Glutamatergic neuron (in vitro differentiated cells): ENCODE measurements at regions not wholly inside any gene's neighbourhood (a gene's known extent, or its start where the extent isn't known, plus 50 kb on each side); places are given as distances from the start of the nearest gene placed in this dataset.

Source experiments
- DNase-seq: peaks from one replicate; pipeline ENCODE4 v3.0.0; 2022
- H3K27ac Mint-ChIP-seq: one replicate; pipeline ENCODE4 v1.8.0; 2020; ENCODE audit warnings: mild to moderate bottlenecking, mixed read lengths, inconsistent platforms; ENCODE audit not compliant: unreplicated experiment
- H3K27me3 Mint-ChIP-seq: one replicate; pipeline ENCODE4 v1.8.0; 2020; ENCODE audit warnings: mild to moderate bottlenecking, moderate library complexity, mixed read lengths, inconsistent platforms; ENCODE audit not compliant: unreplicated experiment
- H3K36me3 Mint-ChIP-seq: one replicate; pipeline ENCODE4 v1.8.0; 2020; ENCODE audit warnings: mild to moderate bottlenecking, mixed read lengths, inconsistent platforms; ENCODE audit not compliant: unreplicated experiment
- H3K4me1 Mint-ChIP-seq: one replicate; pipeline ENCODE4 v1.8.0; 2020; ENCODE audit warnings: mild to moderate bottlenecking, low read depth, mixed read lengths, inconsistent platforms; ENCODE audit not compliant: unreplicated experiment
- H3K4me3 Mint-ChIP-seq: one replicate; pipeline ENCODE4 v1.8.0; 2020; ENCODE audit warnings: mild to moderate bottlenecking, mixed read lengths, inconsistent platforms; ENCODE audit not compliant: unreplicated experiment
- H3K9me3 Mint-ChIP-seq: one replicate; pipeline ENCODE4 v1.8.0; 2020; ENCODE audit warnings: mild to moderate bottlenecking, moderate library complexity, mixed read lengths, inconsistent platforms; ENCODE audit not compliant: unreplicated experiment
- TF ChIP-seq, protein P1 (sequence below): fragments of 200-600 bp; sonication (generic); IDR thresholded peaks from one replicate; pipeline ENCODE4 v1.5.0; 2021; ENCODE audit not compliant: partially characterized antibody, unreplicated experiment

DNA sequence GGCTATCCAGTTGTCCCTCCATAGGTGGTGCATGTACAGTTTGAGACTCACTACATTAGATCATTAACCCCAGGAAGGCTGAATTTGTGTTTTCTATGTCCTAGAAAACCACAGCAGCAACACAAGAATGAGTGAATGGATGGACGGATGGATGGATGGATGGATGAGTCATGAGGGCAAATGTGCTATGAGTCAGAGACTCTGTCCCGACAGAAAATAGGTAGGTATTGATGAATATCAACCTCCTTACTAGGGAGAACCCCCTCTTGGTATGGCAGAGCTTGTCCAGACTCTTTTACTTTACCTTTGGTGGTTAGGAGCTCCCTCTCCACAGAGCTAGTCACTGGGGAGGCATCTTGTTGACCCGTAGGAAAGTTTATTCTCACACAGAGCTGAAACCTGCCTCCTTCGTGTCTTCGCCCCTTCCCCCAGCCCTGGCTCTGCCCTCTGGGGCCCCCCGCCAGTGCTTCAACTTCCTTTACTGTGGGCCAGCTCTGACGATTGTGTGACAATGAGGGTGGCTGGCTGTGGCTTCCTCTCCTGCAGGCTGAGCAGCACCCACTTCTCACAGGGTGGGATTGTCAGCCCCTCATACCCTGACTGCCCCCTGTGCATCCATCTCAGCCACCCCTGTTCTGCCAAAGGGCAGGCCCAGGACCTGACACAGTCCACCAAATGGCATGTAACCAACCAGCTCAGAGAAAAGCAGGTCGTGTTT is 145.2 kb downstream of the FOXD2 start:
- Mint-ChIP-seq H3K27ac (no peak overlapping the region), H3K27me3 (no peaks in the 10 kb centered on the region), H3K4me3 (no peak overlapping the region), H3K4me1 (peaks cover 5% of the 10 kb centered on the region), H3K36me3 (no peaks in the 10 kb centered on the region), H3K9me3 (peaks cover 4% of the 10 kb centered on the region)
- TF ChIP-seq, protein P1, sequence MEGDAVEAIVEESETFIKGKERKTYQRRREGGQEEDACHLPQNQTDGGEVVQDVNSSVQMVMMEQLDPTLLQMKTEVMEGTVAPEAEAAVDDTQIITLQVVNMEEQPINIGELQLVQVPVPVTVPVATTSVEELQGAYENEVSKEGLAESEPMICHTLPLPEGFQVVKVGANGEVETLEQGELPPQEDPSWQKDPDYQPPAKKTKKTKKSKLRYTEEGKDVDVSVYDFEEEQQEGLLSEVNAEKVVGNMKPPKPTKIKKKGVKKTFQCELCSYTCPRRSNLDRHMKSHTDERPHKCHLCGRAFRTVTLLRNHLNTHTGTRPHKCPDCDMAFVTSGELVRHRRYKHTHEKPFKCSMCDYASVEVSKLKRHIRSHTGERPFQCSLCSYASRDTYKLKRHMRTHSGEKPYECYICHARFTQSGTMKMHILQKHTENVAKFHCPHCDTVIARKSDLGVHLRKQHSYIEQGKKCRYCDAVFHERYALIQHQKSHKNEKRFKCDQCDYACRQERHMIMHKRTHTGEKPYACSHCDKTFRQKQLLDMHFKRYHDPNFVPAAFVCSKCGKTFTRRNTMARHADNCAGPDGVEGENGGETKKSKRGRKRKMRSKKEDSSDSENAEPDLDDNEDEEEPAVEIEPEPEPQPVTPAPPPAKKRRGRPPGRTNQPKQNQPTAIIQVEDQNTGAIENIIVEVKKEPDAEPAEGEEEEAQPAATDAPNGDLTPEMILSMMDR: no peak
- DNase-seq: peak; percentile 4

DNA sequence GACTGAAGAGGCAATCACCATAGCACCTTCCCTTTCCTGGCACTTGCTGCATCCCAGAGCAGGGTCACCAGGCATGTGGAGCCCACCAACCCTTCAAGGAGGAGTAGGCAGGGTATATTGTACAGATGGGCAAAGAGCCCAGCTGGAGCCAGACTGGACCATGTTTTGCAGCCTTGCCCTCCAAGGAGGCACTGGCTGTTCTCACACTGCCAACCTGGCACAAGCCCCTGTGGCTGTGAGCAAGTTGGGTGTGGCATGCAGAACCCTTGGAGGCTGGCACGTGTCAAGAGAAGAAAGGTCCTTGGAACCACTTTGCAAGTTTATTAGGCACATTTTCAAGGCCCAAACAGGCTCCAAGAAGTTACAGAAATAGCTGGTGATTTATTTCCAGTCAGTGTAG is 146.4 kb downstream of the FOXD2 start:
- Mint-ChIP-seq H3K27ac (no peak overlapping the region), H3K4me3 (no peak overlapping the region), H3K4me1 (peaks cover 3% of the 10 kb centered on the region), H3K27me3 (no peaks in the 10 kb centered on the region), H3K9me3 (peaks cover 3% of the 10 kb centered on the region), H3K36me3 (no peaks in the 10 kb centered on the region)
- TF ChIP-seq, protein P1: no peak
- DNase-seq: peak; percentile 3

DNA sequence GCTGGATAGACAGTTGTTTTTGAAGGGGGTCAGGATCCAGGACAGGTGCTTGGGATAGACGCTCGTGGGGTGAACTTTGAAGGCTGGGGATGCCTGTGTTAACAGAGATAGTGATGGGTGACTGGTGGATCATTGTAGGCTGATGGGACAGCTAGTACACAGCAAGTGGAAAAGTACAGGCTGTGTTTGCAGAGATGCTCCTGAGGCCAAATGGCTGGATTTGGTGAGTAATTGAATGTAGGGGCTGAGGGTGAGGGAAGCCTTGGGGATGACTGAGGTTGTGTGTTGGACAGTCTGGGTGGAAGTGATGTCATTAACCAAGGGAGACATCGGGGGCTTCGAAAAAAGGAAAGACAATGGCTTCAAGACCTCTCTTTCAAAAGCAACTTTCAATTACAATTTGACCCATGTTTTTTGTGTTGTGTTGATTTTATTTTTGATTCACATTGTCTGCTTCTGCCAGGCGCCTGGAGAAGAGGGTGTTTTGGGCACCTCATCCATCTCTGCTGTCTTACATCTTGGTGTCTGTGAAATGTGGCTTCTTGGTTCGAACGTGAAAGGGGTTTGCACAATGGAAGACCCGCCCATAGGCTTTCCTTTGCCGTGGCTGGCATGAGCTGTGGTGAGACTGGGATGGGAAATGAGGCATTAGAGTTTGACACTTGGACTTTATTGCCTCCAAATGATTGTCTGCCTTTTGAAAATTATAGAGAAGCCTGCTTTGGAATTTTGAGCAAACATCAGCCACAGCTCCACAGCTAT is 147.5 kb downstream of the FOXD2 start:
- no peaks in the 10 kb centered on the region for H3K36me3 Mint-ChIP-seq
- no peak for DNase-seq
- no peak overlapping the region for H3K27ac Mint-ChIP-seq
- H3K9me3 Mint-ChIP-seq: peaks cover 3% of the 10 kb centered on the region
- peaks cover 3% of the 10 kb centered on the region for H3K4me1 Mint-ChIP-seq
- TF ChIP-seq, protein P1: no peak
- H3K4me3 Mint-ChIP-seq: peak overlapping the region; percentile 31
- no peaks in the 10 kb centered on the region for H3K27me3 Mint-ChIP-seq

DNA sequence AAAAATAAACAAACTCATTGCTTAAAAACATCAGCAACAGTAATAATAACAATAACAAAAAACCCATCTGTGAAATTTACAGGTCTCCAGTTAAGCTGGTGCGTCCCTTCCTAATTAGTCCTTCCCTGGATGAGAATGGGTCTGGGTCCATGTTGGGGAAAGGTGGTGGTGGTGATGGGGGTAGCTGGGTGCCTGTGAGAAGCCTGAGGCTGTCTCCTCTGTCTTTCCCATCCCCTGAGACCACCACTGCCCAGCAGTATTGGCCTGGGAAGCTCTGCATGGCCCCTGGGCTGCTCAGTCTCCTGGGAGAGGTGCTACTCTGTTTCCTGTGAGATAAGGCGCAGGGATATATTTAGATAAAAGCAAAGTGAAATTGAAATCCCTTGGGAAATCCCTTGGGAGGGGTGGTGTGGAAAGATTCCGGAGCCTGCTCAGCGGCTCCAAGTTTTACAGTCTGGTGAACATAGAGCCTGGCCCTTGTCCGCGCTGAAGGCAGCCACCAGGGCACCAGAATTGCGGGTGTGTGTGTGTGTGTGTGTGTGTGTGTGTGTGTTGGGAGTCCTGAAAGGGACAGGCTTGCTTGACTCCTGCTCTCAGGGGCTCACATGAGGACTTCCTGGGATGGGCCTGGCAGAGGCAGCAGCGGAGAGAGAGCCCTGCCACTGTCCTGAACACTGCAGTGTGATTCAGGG is 150.2 kb downstream of the FOXD2 start:
- Mint-ChIP-seq H3K36me3 (no peaks in the 10 kb centered on the region), H3K27ac (no peak overlapping the region), H3K27me3 (peaks cover 5% of the 10 kb centered on the region), H3K4me1 (peaks cover 6% of the 10 kb centered on the region), H3K4me3 (no peak overlapping the region), H3K9me3 (peaks cover 3% of the 10 kb centered on the region)
- TF ChIP-seq, protein P1: no peak
- DNase-seq: no peak
